GM18498 (cell line): ENCODE measurements at regions not wholly inside any gene's neighbourhood (a gene's known extent, or its start where the extent isn't known, plus 50 kb on each side); places are given as distances from the start of the nearest gene placed in this dataset.
A peak's percentile ranks its signal among the peaks of the same experiment; 100 is the strongest.
"Not testable (repeated sequence)": the region's sequence is repeated elsewhere in the genome, so short reads cannot be mapped to it uniquely, and the experiment has no call there.

ENCODE experiments used
- ATAC-seq: cut with Tn5 transposase; IDR thresholded peaks from one replicate; pipeline ENCODE4 v1.9.1; 2021; ENCODE audit warnings: mild to moderate bottlenecking, moderate library complexity; ENCODE audit not compliant: unreplicated experiment

DNA sequence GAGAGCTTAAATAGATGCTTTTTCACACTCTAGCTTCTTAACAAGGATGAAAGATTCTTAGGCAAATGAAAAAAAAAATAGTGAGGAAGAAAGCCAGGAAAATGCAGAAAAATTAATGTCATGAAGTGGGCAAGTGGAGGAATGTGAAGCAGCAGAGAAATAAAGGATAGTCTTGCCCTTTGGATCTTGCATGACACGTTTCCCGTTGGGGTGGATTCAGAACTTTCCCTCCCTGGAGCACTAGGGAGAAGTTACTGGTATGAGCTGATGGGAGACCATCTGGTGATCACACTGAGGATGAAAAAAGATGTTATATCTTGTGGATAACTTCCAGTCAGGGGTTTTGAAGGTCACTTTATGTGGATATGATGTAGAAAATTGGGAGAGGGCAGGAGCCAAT lies 361.8 kb upstream of the ROPN1 start:
- ATAC-seq, result no peak

DNA sequence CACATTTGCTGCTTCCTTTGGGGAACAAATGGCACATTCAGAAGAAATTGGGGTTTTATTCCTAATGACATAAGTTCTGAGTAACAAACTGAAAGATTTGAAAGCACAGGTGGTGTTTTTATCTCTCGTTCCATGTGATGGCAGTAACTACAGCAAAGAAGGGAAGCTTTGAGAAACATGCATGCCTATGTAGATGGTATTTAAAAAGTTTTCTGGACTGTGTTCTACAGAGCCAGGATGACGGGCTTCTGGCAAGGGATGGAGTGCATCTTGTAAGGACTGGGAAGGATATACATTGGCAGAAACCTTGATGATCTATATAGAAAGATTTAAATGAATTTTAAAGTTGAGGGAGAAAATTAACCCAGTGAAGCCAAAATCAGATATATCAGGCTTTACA lies 362.2 kb upstream of the ROPN1 start:
- no peak for ATAC-seq

DNA sequence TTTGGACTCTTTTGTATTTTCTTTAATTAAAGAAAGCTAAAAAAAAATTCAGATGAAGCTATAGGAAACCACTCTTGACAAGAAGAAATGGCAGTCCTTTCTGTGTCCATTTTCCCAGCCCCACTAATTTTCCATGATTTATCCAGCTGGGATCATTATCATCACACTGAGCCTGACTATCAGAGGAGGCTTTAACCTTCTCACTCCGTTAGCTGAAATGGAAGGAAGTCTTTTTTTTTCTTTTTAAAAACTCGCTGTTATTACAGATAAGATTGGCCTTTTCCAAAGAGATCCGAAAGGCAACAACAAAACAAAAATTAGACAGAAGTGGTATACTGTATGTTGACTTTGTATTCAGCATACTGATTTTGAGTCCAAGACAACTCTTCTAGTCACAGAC lies 366.2 kb upstream of the ROPN1 start:
- no peak for ATAC-seq

DNA sequence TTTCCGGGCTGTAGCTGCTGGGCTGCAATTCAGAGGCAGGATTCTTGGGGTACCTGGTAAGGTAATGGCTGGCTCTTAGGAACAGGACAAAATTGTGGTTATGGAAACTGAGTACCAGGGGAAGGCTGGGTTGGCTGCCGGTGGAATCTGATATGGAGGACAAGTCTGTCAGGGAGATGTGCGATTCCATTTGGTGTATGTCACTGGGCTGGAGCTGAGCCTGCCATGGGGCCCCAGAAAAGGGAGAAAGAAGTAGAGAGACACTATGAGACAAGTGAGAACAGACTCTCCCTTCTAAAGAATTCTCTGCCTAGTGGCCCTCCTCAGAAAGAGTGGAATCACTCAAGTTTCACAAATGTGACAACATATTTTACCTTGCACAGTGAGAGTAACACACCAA lies 368.2 kb upstream of the ROPN1 start:
- ATAC-seq, result no peak

DNA sequence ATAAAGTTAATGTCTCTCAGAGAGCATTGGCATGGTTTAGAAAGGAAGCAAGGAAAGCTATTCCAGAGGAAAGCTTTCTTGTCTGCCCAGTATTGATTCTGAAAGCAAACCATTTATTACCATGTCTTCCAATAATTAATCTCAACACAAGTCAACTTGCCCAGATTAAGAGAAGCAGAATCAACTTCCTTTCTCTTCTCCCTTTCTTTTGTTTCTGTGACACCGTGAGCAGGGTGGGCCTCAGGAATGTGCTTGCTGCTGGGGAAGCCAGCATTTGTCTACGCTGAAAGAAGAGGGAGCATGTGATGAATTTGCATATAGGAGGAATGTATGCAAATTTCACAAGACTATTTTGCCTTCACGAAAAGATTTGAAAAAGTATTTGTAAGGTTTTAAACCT lies 368.6 kb upstream of the ROPN1 start:
- no peak for ATAC-seq

DNA sequence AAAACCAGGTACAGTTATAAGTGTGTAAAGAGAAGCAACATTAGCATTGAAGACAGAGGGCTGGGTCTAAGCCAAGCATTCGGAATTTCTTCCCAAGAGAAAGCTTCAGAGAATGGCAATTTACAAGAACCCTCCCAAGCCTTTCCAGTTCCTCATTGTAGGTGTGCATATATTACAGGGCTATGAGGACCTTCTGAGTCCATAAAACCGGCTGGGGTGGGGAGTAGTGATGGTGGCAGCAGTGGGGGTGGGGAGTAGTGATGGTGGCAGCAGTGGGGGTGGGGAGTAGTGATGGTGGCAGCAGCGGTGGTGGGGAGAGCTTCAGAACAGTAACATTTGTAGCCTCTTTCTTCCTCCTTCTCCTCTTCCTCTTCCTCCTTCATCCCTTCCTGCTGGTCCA lies 368.7 kb upstream of the UMPS start:
- ATAC-seq, result no peak

DNA sequence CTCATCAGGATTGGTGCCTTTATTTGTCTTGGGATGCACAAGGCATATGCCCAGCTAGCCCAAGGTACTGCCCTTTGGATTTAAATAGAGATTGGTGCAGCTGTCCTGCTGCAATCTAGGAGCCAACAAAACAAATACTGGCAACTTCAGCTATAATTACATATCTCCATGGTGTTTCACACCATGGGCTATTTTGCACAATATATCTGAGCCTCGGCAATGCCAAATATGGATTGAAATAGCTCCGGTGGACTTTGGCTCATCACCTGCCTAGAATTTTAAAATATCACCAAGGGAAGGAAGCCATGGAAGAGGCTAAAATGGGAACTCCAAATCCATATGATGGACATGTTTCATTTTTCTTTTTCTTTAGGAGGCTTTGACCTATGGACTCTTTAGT lies 367.8 kb upstream of the UMPS start:
- ATAC-seq, result no peak

DNA sequence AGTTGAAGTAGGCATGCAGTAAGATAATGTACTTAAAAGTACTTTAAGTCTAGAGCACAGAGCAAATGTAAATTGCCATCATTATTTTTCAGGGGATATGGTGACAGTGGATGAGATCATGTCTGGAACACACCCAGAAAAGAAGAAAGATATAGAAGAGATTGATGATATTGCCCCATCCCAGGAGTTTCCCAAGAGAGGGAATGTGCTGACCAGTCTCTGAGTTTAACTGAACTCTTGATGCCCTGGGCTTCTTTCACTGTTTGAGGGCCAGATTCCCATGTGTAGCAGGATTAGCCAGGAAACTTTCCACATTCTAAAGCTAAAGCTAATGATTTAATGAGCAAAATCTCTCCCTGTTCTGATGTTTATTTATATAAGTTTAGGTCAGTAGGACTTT lies 366.8 kb upstream of the UMPS start:
- ATAC-seq, result no peak

DNA sequence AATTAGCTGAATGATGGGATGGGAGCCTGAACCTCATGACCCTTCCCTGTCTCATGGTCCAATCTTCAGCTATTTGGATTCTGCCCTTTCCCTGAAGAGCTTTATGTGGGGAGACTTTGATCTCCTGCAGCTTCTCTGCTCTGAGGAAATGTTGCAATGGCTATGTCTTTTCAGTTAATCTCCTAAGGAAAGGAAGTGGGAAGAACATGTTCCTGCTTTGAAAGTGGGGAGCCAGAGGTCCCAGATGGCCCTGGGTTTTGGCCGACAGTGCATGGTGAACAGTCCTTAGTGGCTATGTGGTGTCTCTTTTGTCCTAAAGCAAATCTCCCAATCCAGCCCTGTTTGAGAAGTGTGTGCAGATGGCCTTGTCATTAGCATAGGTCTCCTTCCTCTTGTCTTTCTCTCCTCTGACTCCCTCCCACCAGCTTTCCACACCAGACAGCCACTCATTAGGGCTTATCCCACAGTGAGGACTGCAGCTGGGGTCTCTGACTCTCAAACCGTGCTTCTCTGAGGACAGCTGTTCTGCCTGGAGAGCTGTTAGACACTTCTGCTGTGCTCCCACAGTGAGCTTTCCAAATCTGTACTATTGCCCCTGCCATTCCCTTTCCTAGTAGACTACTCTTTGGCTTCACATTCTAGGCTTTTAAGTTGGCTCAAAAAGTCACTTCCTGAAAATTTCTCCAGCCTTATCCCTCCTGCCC lies 365.8 kb upstream of the UMPS start:
- ATAC-seq, result no peak

DNA sequence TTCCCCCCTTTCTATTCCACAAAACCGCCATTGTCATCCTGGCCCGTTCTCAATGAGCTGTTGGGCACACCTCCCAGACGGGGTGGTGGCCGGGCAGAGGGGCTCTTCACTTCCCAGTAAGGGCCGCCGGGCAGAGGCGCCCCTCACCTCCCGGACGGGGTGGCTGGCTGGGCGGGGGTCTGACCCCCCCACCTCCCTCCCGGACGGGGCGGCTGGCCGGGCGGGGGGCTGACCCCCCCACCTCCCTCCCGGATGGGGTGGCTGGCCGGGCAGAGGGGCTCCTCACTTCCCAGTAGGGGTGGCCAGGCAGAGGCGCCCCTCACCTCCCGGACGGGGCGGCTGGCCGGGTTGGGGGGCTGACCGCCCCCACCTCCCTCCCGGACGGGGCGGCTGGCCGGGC lies 363.6 kb upstream of the UMPS start:
- not testable (repeated sequence) for ATAC-seq

DNA sequence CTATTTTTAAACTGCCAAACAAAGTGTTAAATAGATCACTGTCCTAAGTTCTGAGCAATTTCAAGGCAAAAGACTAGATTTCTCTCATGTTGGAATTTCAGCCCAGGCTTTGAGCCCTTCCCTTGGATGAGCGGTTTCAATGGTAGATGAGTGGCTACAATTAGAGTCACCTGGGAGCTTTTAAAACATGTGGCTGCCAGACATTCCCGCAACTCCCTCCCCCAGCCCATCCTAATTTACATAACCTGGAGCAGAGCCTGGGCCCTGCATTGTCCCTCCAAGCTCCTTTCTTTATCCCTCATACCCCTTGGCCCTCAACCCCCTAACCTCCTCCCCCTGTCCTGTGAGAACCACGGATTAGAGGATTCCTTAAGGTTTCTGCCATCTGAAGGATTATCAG lies 357.5 kb upstream of the UMPS start:
- no peak for ATAC-seq

DNA sequence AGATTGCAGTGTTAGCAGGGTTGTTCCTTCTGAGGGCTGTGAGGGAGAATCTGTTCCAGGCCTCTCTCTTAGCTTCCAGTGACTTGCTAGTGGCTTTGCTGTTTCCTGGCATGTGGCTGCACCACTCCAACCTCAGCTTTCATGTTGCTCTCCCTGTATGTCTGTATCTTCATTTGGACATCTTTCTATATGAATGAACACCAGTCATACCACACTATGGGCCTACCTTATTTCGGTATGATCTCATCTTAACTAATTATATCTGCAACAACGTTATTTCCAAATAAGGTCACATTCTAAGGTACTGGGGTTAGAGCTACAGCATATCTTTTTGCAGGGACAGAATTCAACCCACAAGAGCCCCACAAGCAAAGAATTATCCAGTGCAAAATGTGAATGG lies 356.7 kb upstream of the UMPS start:
- ATAC-seq, result peak; percentile 56

DNA sequence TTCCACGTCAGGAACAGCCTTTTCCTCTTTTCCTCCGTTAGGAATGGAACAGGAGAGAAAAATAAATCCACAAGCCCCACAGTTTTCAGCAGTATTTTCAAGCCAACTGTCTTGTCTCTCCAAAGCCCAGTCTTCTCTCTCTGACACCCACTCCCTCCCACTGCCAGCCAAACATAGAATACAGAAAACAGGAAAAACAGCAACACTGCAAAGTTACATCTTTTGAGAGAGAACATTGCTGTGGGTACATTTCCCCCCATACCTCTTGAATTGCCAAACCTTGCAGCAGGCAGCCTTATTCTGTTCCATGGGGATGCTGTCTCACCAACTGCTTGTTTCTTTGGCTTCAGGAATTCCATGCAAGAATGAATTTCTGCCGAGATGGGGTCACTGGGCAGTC lies 355.7 kb upstream of the UMPS start:
- no peak for ATAC-seq

DNA sequence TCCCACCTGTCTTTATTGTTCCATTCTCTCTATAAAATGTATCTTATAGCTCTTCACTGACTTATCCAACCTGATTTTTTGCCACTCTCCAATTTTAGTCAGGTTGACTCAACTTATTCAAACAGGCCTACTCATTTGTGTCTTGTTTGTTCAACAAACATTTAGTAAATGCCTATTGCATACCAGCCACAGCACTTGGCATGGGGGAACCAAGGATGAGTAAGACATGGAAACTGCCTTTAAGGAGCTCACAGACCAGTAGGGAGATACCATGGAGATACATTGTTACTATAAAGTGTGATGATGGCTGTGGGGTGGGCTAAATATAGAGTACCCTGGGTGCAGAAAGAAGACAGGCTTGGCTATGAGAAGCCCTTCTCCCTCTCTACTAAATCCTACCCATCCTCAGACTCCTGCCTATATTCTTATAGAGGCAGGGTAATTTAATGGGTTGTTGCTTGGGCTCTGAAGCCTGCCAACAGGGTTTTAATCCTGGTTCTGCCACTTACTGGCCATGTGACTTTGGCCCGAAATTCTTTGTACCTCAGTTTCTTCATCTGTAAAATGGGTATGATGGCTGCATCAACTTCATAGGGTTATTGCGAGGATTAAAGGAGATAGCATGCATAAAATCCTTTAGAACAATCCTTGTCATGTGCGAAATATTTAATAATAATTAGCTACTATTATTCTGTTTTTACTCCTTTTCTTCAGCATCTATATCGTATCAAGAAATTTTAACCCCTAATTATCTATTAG lies 348.5 kb upstream of the UMPS start:
- no peak for ATAC-seq

DNA sequence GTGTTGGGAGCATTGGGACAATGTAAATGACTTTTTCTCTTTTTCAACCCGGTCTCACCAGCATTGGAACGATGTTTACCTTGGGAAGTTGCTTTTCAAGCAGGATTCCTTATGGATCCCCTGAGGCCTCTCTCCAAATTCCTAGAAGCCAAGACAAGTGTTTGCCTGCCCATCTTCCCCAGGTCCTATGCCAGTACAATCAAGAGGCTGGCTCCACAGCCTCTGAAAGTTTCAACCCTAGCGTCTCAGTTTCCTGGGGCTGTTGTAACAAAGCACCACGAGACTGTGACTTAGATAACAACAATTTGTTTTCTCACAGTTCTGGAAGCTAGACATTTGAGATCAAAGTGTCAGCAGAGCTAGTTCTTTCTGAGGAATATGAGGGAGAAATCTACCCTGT lies 347.2 kb upstream of the UMPS start:
- no peak for ATAC-seq

DNA sequence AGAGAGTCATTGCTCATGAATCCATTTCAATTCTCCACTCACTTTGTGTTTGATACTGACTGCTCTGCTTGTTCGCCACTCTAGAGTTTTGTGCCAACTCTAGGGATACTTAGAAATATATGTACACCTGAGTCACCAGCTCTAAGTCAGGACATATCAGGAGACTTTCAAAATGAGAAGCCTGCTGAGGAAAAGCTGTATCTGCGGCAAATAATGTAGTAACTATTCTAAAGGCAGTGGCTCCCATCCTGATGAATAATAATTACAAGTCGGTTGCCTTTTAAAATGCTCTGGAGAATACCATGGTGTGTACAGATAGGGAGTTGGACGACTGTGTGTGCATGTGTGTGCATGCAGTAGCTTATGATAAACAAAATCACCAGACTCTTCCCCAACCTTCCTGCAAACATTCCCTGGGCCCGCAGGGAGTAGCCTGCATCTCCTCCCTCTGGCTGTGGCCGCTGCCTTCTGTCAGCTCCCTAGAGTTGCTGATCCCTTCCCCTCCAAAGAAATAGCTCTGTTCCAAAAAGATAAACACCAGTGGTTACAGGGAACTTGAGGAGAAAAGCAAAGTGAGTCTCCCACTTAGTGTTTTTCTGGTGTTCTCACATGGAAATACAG lies 346.3 kb upstream of the UMPS start:
- ATAC-seq, result no peak

DNA sequence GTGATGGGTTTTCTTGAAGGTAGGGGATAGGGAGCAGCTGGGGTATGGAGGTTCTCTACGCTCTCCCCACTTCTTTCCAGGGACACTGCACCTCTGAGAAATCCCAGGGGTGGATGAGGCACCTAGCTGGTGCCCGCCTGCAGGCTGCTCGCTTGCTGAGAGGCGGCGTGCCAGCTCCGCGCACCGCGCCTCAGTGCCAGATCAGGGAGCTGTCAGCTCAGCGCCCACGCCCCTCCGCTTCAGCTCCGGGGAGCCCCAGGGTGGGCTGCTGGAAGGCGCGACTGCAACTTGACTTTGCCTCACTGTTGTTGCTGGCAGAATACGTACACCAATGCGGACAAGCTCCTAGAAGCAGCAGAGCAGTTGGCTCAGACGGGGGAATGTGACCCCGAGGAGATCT lies 345.7 kb upstream of the UMPS start:
- ATAC-seq, result no peak

DNA sequence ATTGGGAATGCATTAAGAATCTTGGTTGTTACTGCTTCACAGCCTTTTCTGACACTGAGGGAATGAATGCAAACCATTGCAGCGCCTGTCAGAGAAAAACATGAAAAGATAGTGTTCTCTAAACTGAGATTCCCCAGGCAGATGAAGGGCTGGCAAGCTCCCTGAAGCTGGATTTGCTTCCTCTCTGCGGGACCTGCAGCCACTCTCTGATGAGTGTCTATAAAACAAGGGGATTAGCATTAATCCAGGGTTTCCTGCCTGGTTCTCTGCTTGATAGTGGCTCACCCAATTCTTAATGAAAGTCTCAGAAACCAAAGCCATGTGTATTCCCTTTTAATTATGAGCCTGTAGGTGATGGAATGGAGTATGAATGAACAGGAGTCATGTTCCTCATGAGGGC lies 344.3 kb upstream of the UMPS start:
- ATAC-seq, result no peak

DNA sequence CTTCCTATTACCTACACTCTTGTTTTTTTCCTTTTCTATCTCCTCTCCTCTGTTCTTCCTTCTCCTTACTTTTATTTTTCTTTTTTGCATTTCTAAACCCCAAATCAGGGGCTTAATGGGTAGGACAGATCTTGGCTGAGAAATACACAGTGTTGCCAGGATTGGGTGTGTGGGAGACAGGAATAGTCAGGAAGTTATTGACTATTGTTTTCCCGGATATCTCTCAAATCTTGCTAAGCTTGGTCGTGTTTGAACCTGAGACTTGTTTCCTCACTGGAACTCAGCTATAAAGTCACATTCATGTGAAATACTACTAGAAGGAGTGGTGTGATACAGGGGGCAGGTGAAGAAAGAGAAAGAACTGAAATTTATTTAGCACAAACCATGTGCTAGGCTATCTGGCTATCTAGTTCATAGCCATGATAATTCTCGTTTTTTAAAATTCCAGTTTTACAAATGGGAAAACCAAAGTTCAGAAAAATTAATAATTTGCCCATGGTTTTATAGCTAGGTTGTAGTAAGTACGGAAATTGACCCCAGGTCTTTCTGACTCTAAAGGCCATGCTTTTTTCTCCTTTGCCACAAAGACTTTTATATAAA lies 343.2 kb upstream of the UMPS start:
- no peak for ATAC-seq

DNA sequence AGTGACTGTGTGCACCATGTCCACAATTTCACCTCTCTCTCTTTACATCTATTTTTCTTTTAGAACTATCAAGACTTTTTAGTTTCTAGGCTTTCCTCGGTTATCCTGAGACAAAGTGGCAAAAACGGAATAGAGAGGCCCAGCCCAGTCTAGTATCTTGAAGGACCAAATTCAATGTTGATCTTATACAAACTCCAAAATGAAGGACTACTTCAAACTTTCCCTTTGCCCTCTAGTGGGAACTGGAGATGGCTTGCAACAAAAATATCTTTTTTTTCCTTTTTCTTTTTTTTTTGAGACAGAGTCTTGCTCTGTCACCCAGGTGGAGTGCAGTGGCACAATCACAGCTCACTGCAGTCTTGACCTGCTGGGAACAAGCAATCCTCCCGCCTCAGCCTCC lies 338.5 kb upstream of the UMPS start:
- no peak for ATAC-seq

DNA sequence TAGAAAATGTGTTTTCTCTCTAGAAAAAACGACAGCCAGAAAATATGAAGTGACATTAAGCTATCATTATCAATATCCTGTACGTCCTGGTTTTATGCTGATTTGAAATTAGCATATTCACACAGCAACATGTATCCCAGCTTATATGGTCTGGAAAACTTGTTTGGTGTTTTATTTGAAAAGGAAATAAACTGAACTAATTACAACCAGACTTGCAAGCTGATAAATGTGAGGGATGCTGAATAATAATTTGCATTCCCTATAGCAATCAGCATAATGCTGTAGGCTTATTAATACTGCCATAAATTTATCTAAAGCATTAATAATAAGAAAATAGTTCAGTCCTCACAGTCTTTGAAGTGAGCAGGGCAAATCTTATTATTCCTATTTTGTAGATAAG lies 336.9 kb upstream of the UMPS start:
- no peak for ATAC-seq

DNA sequence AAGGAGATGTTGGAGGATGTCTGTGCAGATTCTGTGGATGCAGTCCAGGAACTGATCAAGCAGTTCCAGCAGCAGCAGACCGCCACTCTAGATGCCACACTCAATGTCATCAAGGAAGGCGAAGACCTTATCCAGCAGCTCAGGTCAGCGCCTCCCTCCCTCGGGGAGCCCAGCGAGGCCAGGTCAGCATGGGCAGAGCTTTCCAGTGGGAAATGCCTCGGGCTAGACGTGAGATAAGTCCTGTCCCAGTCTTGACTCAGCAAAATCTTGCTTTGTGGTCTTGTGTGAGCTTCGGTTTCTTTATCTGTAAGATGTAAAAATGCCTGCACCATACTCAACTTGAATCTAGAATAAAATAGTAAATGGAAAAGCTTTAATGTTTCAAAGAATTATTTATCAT lies 335.1 kb upstream of the UMPS start:
- no peak for ATAC-seq
